Thoracic aorta (tissue), 2 donors: ENCODE measurements at regions not wholly inside any gene's neighbourhood (a gene's known extent, or its start where the extent isn't known, plus 50 kb on each side); places are given as distances from the start of the nearest gene placed in this dataset.

ENCODE experiments used
- ATAC-seq: fragments of 150-250 bp; one replicate; pipeline ENCODE4 v1.8.0; 2017; ENCODE audit warnings: low read depth; ENCODE audit not compliant: insufficient number of reproducible peaks, low FRiP score
- DNase-seq: peaks from one replicate; pipeline ENCODE4 v3.0.0-alpha.2; 2020; ENCODE audit warnings: low spot score
- H3K27ac ChIP-seq, 2 donors: fragments of 200-600 bp; sonication (generic); 1 replicate in 1 of 2; 2 replicates in 1 of 2; pipeline ENCODE4 v1.5.1; 2016; ENCODE audit warnings: mild to moderate bottlenecking in 2 of 2, moderate library complexity in 2 of 2
- H3K27me3 ChIP-seq: fragments of 200-600 bp; sonication (generic); replicated peaks from 2 replicates; pipeline ENCODE4 v1.6.0; 2016; ENCODE audit warnings: mild to moderate bottlenecking; ENCODE audit not compliant: insufficient read depth
- H3K36me3 ChIP-seq: fragments of 200-600 bp; sonication (generic); one replicate; pipeline ENCODE4 v1.5.1; 2016
- H3K4me1 ChIP-seq, 2 donors: fragments of 200-600 bp; sonication (generic); 1 replicate in 1 of 2; 2 replicates in 1 of 2; pipeline versions ENCODE4 v1.5.1 to v1.6.0; 2016; ENCODE audit warnings: low read depth in 2 of 2, mild to moderate bottlenecking in 1 of 2; ENCODE audit not compliant: control insufficient read depth in 1 of 2
- H3K4me3 ChIP-seq: fragments of 200-600 bp; sonication (generic); 2 replicates; pipeline ENCODE4 v1.5.1; 2016; ENCODE audit warnings: mild to moderate bottlenecking
- H3K9me3 ChIP-seq: fragments of 200-600 bp; sonication (generic); 2 replicates; pipeline ENCODE4 v1.5.1; 2016
- CTCF ChIP-seq: fragments of 200-600 bp; sonication (generic); IDR thresholded peaks from one replicate; pipeline ENCODE4 v1.5.1; 2019; ENCODE audit warnings: antibody characterized with exemption

GRCh38 chr2:144702051-144702450, 182.1 kb upstream of the ZEB2 start:
- Histone ChIP-seq H3K9me3 (no peaks in the 10 kb centered on the region), H3K4me1 (peaks cover 0 to 17% of the 10 kb centered on the region in 2 donors), H3K4me3 (no peak overlapping the region), H3K27ac (no peak overlapping the region), H3K27me3 (no peaks in the 10 kb centered on the region), H3K36me3 (no peaks in the 10 kb centered on the region)
- DNase-seq (no peak), ATAC-seq (no peak)
- no peak for TF ChIP-seq CTCF

- Histone ChIP-seq H3K27me3 (no peaks in the 10 kb centered on the region), H3K4me1 (peaks cover 0 to 16% of the 10 kb centered on the region in 2 donors), H3K36me3 (no peaks in the 10 kb centered on the region), H3K9me3 (no peaks in the 10 kb centered on the region), H3K27ac (no peak overlapping the region), H3K4me3 (no peak overlapping the region)
- DNase-seq: no peak
- TF ChIP-seq CTCF: no peak
- ATAC-seq: no peak
These were observed 181.3 kb upstream of the ZEB2 start for GRCh38 chr2:144701259-144701658.

- DNase-seq: no peak
- Histone ChIP-seq H3K9me3 (no peaks in the 10 kb centered on the region), H3K4me3 (no peak overlapping the region), H3K27ac (no peak overlapping the region), H3K4me1 (no peaks in the 10 kb centered on the region), H3K36me3 (no peaks in the 10 kb centered on the region), H3K27me3 (no peaks in the 10 kb centered on the region)
- TF ChIP-seq CTCF: no peak
- no peak for ATAC-seq
These were observed 178.2 kb upstream of the ZEB2 start for GRCh38 chr2:144698156-144698555.

- Histone ChIP-seq H3K9me3 (no peaks in the 10 kb centered on the region), H3K27ac (no peak overlapping the region), H3K36me3 (no peaks in the 10 kb centered on the region), H3K4me3 (no peak overlapping the region), H3K4me1 (peaks cover 0 to 12% of the 10 kb centered on the region in 2 donors), H3K27me3 (no peaks in the 10 kb centered on the region)
- DNase-seq: no peak
- no peak for TF ChIP-seq CTCF
- no peak for ATAC-seq
These were observed 175.7 kb upstream of the ZEB2 start for GRCh38 chr2:144695657-144696056.

GRCh38 chr2:144694456-144694855, 174.5 kb upstream of the ZEB2 start:
- DNase-seq (no peak), ATAC-seq (no peak)
- Histone ChIP-seq H3K27me3 (no peaks in the 10 kb centered on the region), H3K4me1 (peaks cover 0 to 12% of the 10 kb centered on the region in 2 donors), H3K9me3 (no peaks in the 10 kb centered on the region), H3K4me3 (no peak overlapping the region), H3K27ac (no peak overlapping the region), H3K36me3 (no peaks in the 10 kb centered on the region)
- no peak for TF ChIP-seq CTCF
